SHP77 treated with DMSO at 0.1 percent for 48 hours (cell line): ENCODE measurements at regions not wholly inside any gene's neighbourhood (a gene's known extent, or its start where the extent isn't known, plus 50 kb on each side); places are given as distances from the start of the nearest gene placed in this dataset.
"Not testable (repeated sequence)": the region's sequence is repeated elsewhere in the genome, so short reads cannot be mapped to it uniquely, and the experiment has no call there.

Source experiments
- DNase-seq: peaks from one replicate; lab custom pipeline; 2025; lab: John Stamatoyannopoulos, UW

GRCh38 chr7:69246758-69247157 lies 351.5 kb upstream of the AUTS2 start:
- DNase-seq, result no peak

- not testable (repeated sequence) for DNase-seq
These were observed 349.9 kb upstream of the AUTS2 start for GRCh38 chr7:69248382-69248828.

- DNase-seq, result no peak
These were observed 347.3 kb upstream of the AUTS2 start for GRCh38 chr7:69250958-69251357.

GRCh38 chr7:69254643-69255042 lies 343.6 kb upstream of the AUTS2 start:
- no peak for DNase-seq

- DNase-seq, result peak; percentile 5
These were observed 341.6 kb upstream of the AUTS2 start for GRCh38 chr7:69256634-69257081.

- no peak for DNase-seq
These were observed 340.7 kb upstream of the AUTS2 start for GRCh38 chr7:69257592-69257991.

GRCh38 chr7:69259445-69259844 lies 338.8 kb upstream of the AUTS2 start:
- no peak for DNase-seq

GRCh38 chr7:69260023-69260422 lies 338.3 kb upstream of the AUTS2 start:
- DNase-seq, result no peak

GRCh38 chr7:69263550-69263949 lies 334.7 kb upstream of the AUTS2 start:
- DNase-seq, result no peak

GRCh38 chr7:69269806-69270205 lies 328.5 kb upstream of the AUTS2 start:
- DNase-seq, result no peak

- no peak for DNase-seq
These were observed 326.2 kb upstream of the AUTS2 start for GRCh38 chr7:69272101-69272500.

- DNase-seq, result no peak
These were observed 322.1 kb upstream of the AUTS2 start for GRCh38 chr7:69276011-69276729.

- DNase-seq, result no peak
These were observed 320.9 kb upstream of the AUTS2 start for GRCh38 chr7:69277366-69277765.

- no peak for DNase-seq
These were observed 315.3 kb upstream of the AUTS2 start for GRCh38 chr7:69282946-69283345.

GRCh38 chr7:69283421-69283820 lies 314.9 kb upstream of the AUTS2 start:
- no peak for DNase-seq

- no peak for DNase-seq
These were observed 312.4 kb upstream of the AUTS2 start for GRCh38 chr7:69285854-69286253.

- DNase-seq, result no peak
These were observed 302.3 kb upstream of the AUTS2 start for GRCh38 chr7:69295977-69296376.

- DNase-seq, result no peak
These were observed 297.0 kb upstream of the AUTS2 start for GRCh38 chr7:69301253-69301652.

GRCh38 chr7:69309601-69310000 lies 288.7 kb upstream of the AUTS2 start:
- no peak for DNase-seq

GRCh38 chr7:69311489-69311888 lies 286.8 kb upstream of the AUTS2 start:
- DNase-seq, result no peak

GRCh38 chr7:69313852-69314251 lies 284.4 kb upstream of the AUTS2 start:
- DNase-seq, result not testable (repeated sequence)

GRCh38 chr7:69318794-69319193 lies 279.5 kb upstream of the AUTS2 start:
- no peak for DNase-seq

GRCh38 chr7:69328516-69328915 lies 269.8 kb upstream of the AUTS2 start:
- DNase-seq, result no peak

GRCh38 chr7:69334701-69335100 lies 263.6 kb upstream of the AUTS2 start:
- DNase-seq, result no peak
